ENCODE measurements at regions not wholly inside any gene's neighbourhood (a gene's known extent, or its start where the extent isn't known, plus 50 kb on each side); places are given as distances from the start of the nearest gene placed in this dataset.

DNA sequence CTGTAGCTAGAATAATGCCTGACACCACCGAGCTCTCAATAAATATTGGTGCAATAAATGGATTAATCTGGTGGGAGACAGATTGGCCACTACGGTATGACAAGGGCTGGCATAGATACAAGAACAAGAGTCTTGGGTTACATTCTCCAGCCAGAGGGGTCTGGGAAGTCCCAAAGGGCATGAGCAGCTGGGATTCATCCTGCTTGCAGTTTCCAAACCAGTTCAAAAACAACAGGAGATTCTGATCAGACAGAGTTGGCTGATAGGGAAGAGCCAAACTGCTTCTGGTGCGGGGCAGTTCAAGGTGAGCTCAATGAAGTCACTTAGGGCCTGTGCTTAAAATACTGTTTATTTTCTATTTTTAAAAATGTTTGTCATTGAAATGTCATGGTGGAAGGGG is 266.9 kb downstream of the TNS1 start:
- TF ChIP-seq, protein P1, sequence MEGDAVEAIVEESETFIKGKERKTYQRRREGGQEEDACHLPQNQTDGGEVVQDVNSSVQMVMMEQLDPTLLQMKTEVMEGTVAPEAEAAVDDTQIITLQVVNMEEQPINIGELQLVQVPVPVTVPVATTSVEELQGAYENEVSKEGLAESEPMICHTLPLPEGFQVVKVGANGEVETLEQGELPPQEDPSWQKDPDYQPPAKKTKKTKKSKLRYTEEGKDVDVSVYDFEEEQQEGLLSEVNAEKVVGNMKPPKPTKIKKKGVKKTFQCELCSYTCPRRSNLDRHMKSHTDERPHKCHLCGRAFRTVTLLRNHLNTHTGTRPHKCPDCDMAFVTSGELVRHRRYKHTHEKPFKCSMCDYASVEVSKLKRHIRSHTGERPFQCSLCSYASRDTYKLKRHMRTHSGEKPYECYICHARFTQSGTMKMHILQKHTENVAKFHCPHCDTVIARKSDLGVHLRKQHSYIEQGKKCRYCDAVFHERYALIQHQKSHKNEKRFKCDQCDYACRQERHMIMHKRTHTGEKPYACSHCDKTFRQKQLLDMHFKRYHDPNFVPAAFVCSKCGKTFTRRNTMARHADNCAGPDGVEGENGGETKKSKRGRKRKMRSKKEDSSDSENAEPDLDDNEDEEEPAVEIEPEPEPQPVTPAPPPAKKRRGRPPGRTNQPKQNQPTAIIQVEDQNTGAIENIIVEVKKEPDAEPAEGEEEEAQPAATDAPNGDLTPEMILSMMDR (conservative IDR thresholded peaks at IDR 0.05 in 1 of 2, IDR thresholded peaks at IDR 0.05 in 1 of 2; ENCODE audit: extremely low read depth in 1 of 2, insufficient read depth in 1 of 2, low read depth in 1 of 2, low read length in 2 of 2) = no peak
- TF ChIP-seq EZH2 (IDR thresholded peaks at IDR 0.05; ENCODE audit: borderline replicate concordance, low read length) = no peak
